ENCODE measurements at regions not wholly inside any gene's neighbourhood (a gene's known extent, or its start where the extent isn't known, plus 50 kb on each side); places are given as distances from the start of the nearest gene placed in this dataset.

DNA sequence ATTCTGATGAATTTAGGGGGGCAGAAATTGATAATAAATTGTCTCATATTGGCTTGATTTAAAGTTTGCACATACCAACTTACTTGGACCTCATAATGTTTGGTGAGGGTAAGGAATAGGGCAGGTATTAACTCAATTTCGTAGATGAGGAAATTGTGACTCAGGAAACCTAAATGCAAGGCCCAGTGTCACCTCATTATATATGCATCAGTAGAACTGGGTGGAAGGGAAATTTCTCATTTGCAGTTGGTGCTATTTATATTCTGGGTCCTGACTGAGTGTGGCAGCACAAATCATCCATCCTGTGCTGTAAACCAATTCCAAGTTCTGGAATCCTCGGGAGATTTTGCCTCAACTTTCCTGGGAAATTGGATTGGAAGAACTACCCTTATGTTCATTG is 103.0 kb downstream of the SPATA31D1 start:
- ChIA-PET CTCF (no interaction called here), POLR2A (no interaction called here)
- ATAC-seq = no peak
- no peak overlapping the region for H3K27ac Mint-ChIP-seq
- no peak for DNase-seq
- H3K4me1 Mint-ChIP-seq (ENCODE audit: low read depth) = no peaks in the 10 kb centered on the region
- peaks cover 3% of the 10 kb centered on the region for H3K9me3 Mint-ChIP-seq (ENCODE audit: insufficient read depth)
- H3K36me3 Mint-ChIP-seq (ENCODE audit: low read depth) = no peaks in the 10 kb centered on the region
- H3K4me3 Mint-ChIP-seq = no peak overlapping the region
- H3K27me3 Mint-ChIP-seq (ENCODE audit: low read depth) = no peaks in the 10 kb centered on the region

DNA sequence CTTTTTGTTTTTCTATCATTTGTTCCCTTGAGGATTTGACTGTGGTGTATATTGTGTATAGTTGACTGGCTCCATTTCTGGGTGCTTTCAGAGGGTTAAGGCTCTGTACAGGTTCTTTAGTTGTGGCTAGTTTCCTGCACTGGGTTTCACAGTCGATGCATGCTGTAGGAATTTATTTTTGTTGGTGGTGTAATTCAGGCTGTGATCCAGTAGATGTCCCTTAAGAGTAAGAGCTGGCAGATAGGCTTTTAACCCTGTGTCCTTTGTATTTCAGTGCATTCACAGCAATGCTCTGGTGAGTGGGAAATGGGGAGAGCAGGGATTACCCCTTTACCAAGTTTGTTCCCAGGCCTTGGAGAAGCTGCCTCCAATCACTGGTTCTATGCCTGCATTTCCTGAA is 112.9 kb downstream of the SPATA31D1 start:
- Mint-ChIP-seq H3K27ac (no peak overlapping the region), H3K27me3 (ENCODE audit: low read depth) (no peaks in the 10 kb centered on the region), H3K9me3 (ENCODE audit: insufficient read depth) (no peaks in the 10 kb centered on the region), H3K36me3 (ENCODE audit: low read depth) (no peaks in the 10 kb centered on the region), H3K4me3 (no peak overlapping the region), H3K4me1 (ENCODE audit: low read depth) (no peaks in the 10 kb centered on the region)
- DNase-seq (no peak), ATAC-seq (no peak)
- ChIA-PET POLR2A (no interaction called here), CTCF (no interaction called here)

DNA sequence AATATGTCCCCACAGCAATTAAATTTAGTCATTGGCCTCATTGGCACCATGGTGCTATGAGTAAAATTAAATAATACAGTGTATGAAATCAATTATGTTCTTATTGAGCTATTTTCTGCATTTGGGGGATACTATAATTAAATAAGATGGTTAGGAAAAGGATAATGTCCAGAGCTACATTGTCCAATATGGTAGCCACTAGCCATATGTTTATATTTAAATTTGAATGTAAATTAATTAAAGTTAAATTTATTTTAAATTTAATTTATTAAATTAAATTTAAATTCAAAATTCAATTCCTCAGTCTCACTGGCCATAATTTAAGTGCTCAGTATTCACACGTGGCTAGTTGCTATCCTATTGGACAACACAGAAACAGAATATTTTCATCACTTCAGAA is 115.7 kb downstream of the SPATA31D1 start:
- CTCF ChIA-PET = interaction anchor here (0.6 kb wide), 1 partner anchor 747 kb away, joined by 3 read pairs; no protein-coding TSS in a partner anchor
- no peak overlapping the region for H3K27ac Mint-ChIP-seq
- H3K36me3 Mint-ChIP-seq (ENCODE audit: low read depth) = no peaks in the 10 kb centered on the region

DNA sequence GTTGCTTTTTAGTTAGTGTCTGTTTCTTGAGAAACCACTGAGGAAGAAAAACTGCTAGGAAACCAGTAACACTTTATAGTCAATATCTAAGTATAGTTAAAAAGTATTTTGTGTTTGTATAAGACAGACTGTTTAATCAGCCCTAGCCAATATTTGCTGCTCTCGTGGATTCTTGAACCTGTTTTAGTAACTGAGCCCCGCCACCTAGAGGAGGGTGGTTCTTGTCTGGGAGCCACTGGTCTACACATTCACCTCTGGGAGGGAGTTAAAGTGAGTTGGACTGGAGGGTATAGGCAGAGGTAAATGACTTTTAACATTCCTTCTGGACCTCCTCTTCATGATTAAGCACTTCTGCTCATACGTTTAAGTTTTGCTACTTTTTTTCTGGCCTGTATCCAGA is 117.2 kb downstream of the SPATA31D1 start:
- ChIA-PET CTCF (no interaction called here), POLR2A (no interaction called here)
- Mint-ChIP-seq H3K36me3 (ENCODE audit: low read depth) (no peaks in the 10 kb centered on the region), H3K27ac (no peak overlapping the region), H3K27me3 (ENCODE audit: low read depth) (no peaks in the 10 kb centered on the region), H3K4me3 (no peak overlapping the region), H3K9me3 (ENCODE audit: insufficient read depth) (no peaks in the 10 kb centered on the region), H3K4me1 (ENCODE audit: low read depth) (no peaks in the 10 kb centered on the region)
- no peak for DNase-seq
- ATAC-seq = no peak

More for the DNA sequence above, 115.7 kb downstream of the SPATA31D1 start:
- ATAC-seq (no peak), DNase-seq (no peak)
- Mint-ChIP-seq H3K9me3 (ENCODE audit: insufficient read depth) (no peaks in the 10 kb centered on the region), H3K27me3 (ENCODE audit: low read depth) (no peaks in the 10 kb centered on the region), H3K4me1 (ENCODE audit: low read depth) (no peaks in the 10 kb centered on the region), H3K4me3 (no peak overlapping the region)
- POLR2A ChIA-PET = no interaction called here

DNA sequence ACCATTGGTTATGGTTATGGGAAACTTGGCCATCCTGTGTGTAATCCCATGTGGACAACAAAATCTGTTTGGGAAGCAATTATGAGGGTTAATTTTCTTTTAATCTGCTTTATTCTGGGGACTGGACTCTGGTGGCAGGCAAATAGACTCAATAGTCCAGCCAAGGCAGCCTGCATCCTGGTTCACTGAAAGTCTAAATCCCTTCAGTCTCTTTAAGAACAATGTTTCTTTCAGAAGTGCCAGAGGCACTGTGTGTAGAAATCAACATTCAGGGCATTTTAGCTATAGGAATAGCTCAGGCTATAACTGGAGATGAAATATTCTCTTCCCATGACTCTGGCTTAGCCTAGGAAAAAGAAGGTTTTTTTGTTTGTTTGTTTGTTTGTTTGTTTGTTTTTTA is 118.0 kb downstream of the SPATA31D1 start:
- Mint-ChIP-seq H3K4me1 (ENCODE audit: low read depth) (no peaks in the 10 kb centered on the region), H3K4me3 (no peak overlapping the region), H3K9me3 (ENCODE audit: insufficient read depth) (no peaks in the 10 kb centered on the region), H3K36me3 (ENCODE audit: low read depth) (no peaks in the 10 kb centered on the region), H3K27me3 (ENCODE audit: low read depth) (no peaks in the 10 kb centered on the region), H3K27ac (no peak overlapping the region)
- ATAC-seq (no peak), DNase-seq (no peak)
- ChIA-PET CTCF (no interaction called here), POLR2A (no interaction called here)

DNA sequence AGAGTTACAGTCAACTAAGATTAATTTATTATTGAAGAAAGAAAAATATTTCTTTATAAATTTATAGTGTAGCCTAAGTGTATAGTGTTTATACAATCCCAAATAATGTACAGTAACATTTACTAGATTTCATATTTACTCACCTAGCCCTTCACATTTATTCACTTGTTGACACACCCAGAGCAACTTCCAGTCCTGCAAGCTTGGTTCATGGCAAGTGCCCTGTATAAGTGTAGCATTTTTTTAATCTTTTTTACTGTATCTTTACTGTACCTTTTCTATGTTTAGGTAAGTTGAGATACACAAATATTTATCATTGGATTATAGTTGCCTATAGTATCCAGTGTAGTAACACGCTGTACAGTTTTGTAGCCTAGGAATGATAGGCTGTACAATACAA is 119.9 kb downstream of the SPATA31D1 start:
- ATAC-seq (no peak), DNase-seq (no peak)
- H3K4me3 Mint-ChIP-seq = no peak overlapping the region
- no peaks in the 10 kb centered on the region for H3K36me3 Mint-ChIP-seq (ENCODE audit: low read depth)
- H3K27me3 Mint-ChIP-seq (ENCODE audit: low read depth) = no peaks in the 10 kb centered on the region
- H3K27ac Mint-ChIP-seq = no peak overlapping the region
- CTCF ChIA-PET = no interaction called here
- no peaks in the 10 kb centered on the region for H3K9me3 Mint-ChIP-seq (ENCODE audit: insufficient read depth)
- H3K4me1 Mint-ChIP-seq (ENCODE audit: low read depth) = no peaks in the 10 kb centered on the region
- POLR2A ChIA-PET = no interaction called here

DNA sequence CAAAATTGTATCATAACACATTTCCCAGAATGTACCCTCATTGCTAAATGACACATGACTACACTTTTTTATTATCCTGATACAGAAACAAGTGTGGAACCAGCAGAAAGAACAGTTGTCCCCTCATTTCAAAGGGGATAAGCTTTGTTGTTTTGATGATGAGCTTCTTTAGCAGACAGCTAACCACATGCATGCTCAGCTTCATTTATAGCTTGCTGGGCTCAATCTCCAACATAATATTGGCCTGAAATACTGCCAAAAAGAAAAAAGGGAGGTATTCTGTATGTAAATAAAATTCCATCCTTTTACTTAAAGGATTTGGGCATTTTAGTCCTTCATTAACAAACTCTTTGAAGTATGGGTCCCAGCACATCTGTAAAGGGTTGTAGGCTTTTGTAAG is 120.4 kb downstream of the SPATA31D1 start:
- ATAC-seq (no peak), DNase-seq (no peak)
- no peaks in the 10 kb centered on the region for H3K36me3 Mint-ChIP-seq (ENCODE audit: low read depth)
- no peak overlapping the region for H3K4me3 Mint-ChIP-seq
- no peaks in the 10 kb centered on the region for H3K27me3 Mint-ChIP-seq (ENCODE audit: low read depth)
- H3K4me1 Mint-ChIP-seq (ENCODE audit: low read depth) = no peaks in the 10 kb centered on the region
- no peak overlapping the region for H3K27ac Mint-ChIP-seq
- CTCF ChIA-PET = no interaction called here
- H3K9me3 Mint-ChIP-seq (ENCODE audit: insufficient read depth) = no peaks in the 10 kb centered on the region
- POLR2A ChIA-PET = no interaction called here

DNA sequence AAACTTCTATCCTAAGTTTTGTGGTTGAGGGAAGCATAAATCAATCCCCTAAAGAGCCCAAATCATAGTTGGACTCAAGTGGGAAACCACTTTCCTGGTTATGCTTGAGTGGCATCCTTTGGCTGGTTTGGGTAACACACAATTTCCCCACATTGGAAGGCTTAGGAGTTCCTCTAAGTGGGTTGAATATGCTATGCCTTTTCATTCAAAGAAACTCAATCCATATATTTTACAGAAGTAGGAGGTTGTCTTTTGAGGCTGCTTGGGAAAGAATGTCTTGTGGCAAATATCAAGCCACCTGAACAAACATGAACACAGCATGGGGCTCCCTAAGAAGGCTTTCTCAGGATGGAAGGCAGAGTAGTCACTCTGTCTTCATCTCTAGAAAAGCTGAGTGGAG is 121.1 kb downstream of the SPATA31D1 start:
- Mint-ChIP-seq H3K27me3 (ENCODE audit: low read depth) (no peaks in the 10 kb centered on the region), H3K36me3 (ENCODE audit: low read depth) (no peaks in the 10 kb centered on the region), H3K9me3 (ENCODE audit: insufficient read depth) (no peaks in the 10 kb centered on the region), H3K4me1 (ENCODE audit: low read depth) (no peaks in the 10 kb centered on the region), H3K4me3 (no peak overlapping the region), H3K27ac (no peak overlapping the region)
- POLR2A ChIA-PET = no interaction called here
- ATAC-seq (no peak), DNase-seq (no peak)
- CTCF ChIA-PET = no interaction called here

DNA sequence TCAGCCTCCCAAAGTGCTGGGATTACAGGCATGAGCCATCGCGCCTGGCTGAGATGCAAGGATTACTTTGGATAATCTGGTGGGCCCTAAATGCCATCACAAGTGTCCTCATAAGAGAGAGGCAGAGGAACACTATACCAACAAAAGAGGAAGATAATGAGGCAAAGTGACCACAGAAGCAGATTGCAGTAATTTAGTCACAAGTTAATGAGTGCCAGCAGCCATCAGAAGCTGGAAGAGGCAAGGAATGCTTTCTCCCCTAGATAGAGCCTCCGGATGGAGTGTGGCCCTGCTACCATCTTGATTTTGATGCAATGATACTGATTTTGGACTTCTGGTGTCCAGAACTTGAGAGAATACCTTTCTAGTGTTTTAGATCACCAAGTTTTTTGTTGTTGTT is 122.3 kb downstream of the SPATA31D1 start:
- H3K36me3 Mint-ChIP-seq (ENCODE audit: low read depth) = no peaks in the 10 kb centered on the region
- ChIA-PET POLR2A (no interaction called here), CTCF (no interaction called here)
- no peak overlapping the region for H3K27ac Mint-ChIP-seq
- H3K4me1 Mint-ChIP-seq (ENCODE audit: low read depth) = no peaks in the 10 kb centered on the region
- H3K27me3 Mint-ChIP-seq (ENCODE audit: low read depth) = no peaks in the 10 kb centered on the region
- no peaks in the 10 kb centered on the region for H3K9me3 Mint-ChIP-seq (ENCODE audit: insufficient read depth)
- DNase-seq (no peak), ATAC-seq (no peak)
- no peak overlapping the region for H3K4me3 Mint-ChIP-seq

DNA sequence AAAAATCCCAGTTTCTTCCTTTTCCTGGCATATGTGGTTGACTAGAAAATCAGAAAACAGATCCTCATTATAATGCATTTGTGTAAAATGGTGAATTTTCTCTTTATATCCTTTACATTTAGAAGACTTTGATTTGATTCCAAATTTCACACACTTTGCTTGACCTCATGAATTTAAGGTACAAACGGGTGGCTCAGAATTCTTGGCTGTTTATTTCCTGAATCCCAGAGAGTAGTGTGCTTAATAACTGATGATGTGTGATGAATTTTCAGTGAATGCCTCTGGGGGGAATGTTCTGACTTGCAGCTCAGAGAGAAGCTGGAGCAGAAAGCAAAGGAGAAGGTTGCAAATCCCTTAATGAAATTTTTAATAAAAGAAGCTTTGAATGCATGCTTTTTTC is 126.8 kb downstream of the SPATA31D1 start:
- Mint-ChIP-seq H3K4me1 (ENCODE audit: low read depth) (no peaks in the 10 kb centered on the region), H3K9me3 (ENCODE audit: insufficient read depth) (peaks cover 3% of the 10 kb centered on the region), H3K27me3 (ENCODE audit: low read depth) (no peaks in the 10 kb centered on the region), H3K36me3 (ENCODE audit: low read depth) (no peaks in the 10 kb centered on the region), H3K27ac (no peak overlapping the region), H3K4me3 (no peak overlapping the region)
- DNase-seq (no peak), ATAC-seq (no peak)
- ChIA-PET CTCF (no interaction called here), POLR2A (no interaction called here)

DNA sequence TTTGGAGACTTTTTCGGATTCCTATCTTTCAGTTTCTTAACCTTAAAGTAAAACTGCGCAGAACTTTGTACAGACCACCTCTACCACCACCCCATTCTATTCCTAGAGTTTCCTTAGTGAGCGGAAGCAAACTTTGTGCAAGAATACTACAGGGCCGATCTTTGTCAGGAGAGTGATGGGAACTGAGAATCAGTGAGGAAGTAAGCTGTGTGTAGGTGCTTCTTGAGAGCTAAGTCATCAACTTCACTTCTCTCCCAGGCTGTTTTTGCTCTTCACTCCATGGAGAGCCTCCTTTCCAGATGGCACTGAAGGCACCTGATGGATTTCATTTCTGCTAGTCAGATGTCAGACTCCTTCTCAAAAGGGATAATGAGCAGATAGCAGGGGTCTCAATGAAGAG is 127.3 kb downstream of the SPATA31D1 start:
- POLR2A ChIA-PET = no interaction called here
- Mint-ChIP-seq H3K36me3 (ENCODE audit: low read depth) (no peaks in the 10 kb centered on the region), H3K9me3 (ENCODE audit: insufficient read depth) (peaks cover 3% of the 10 kb centered on the region), H3K4me1 (ENCODE audit: low read depth) (no peaks in the 10 kb centered on the region), H3K27ac (no peak overlapping the region), H3K4me3 (no peak overlapping the region), H3K27me3 (ENCODE audit: low read depth) (no peaks in the 10 kb centered on the region)
- DNase-seq = no peak
- CTCF ChIA-PET = no interaction called here
- ATAC-seq = no peak

DNA sequence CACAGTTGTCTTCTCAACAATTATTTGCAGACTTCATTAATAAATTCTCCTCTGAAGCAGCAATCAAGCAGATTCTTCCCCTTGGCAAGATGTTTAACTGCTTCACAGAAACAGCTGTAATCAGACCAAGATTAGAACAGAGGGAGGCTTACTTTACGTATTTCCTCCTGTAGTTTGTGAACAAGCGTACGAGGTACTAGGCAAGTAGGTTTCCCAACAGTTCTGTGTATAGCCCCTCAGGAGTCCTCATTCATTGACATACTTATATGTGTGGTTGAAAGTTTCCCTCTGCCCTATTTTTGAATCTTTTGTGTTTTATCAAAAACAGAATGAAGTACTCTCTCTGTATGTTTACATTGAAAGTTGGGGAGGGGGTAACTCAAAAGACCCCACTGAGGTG is 128.0 kb downstream of the SPATA31D1 start:
- Mint-ChIP-seq H3K9me3 (ENCODE audit: insufficient read depth) (peaks cover 3% of the 10 kb centered on the region), H3K27ac (no peak overlapping the region), H3K27me3 (ENCODE audit: low read depth) (no peaks in the 10 kb centered on the region), H3K36me3 (ENCODE audit: low read depth) (no peaks in the 10 kb centered on the region), H3K4me1 (ENCODE audit: low read depth) (no peaks in the 10 kb centered on the region), H3K4me3 (no peak overlapping the region)
- POLR2A ChIA-PET = no interaction called here
- no peak for DNase-seq
- no peak for ATAC-seq
- CTCF ChIA-PET = no interaction called here

DNA sequence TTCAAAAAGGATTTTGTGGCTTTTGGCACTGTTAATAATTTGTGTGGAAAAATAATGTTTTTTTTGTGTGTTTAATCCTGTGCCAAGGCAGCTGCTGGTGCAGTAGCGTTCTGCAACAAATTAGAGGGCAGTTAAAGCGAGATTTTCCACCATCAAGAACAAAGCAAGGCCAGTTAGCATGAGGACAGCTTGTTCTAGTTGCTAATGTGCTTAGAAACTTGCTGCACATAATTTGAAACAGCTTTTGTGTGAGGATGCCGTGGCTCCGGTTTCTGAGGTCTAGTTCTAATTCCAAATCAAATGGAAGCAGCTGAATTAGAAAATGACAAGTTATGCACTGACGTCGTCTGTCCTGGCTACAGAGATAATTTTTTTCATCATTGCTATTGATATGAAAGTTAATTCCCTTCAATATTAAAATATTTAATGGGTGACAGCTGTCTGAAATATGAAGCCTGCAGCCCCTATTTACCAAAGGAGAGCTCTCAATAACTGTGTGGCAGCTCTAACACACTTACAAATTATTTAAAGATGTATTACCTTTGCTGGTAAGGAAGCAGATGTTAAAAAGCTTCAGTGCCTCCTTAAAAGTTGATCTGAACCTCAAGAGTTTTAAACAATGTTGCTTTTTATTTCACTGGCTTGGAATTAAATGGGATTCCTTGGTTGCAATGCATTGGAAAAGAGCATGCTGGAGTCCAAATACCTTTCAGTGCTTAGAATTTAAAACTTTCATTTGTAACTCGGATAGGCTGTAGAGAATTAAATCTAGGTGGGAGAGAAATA is 128.6 kb downstream of the SPATA31D1 start:
- H3K4me3 Mint-ChIP-seq = no peak overlapping the region
- no peak overlapping the region for H3K27ac Mint-ChIP-seq
- H3K36me3 Mint-ChIP-seq (ENCODE audit: low read depth) = no peaks in the 10 kb centered on the region
- no peaks in the 10 kb centered on the region for H3K4me1 Mint-ChIP-seq (ENCODE audit: low read depth)
- ChIA-PET POLR2A (no interaction called here), CTCF (interaction anchor here (0.6 kb wide), 1 partner anchor 27 kb away, joined by 3 read pairs; no protein-coding TSS in a partner anchor)
- no peak for DNase-seq
- no peaks in the 10 kb centered on the region for H3K27me3 Mint-ChIP-seq (ENCODE audit: low read depth)
- H3K9me3 Mint-ChIP-seq (ENCODE audit: insufficient read depth) = peaks cover 3% of the 10 kb centered on the region
- no peak for ATAC-seq

All from activated CD8-positive, alpha-beta T cell treated with anti-CD3 and anti-CD28 coated beads, Interleukin-2, amount 10 ng/mL, durations not matched to agents 7 days and 5 days (primary cell).